Stimulated activated naive CD8-positive, alpha-beta T cell treated with anti-CD3 and anti-CD28 coated beads, Interleukin-15, amount 100 ng/mL, for 72 hours (primary cell): ENCODE measurements at regions not wholly inside any gene's neighbourhood (a gene's known extent, or its start where the extent isn't known, plus 50 kb on each side); places are given as distances from the start of the nearest gene placed in this dataset.

Experiments
- ATAC-seq: fragments of 150-1000 bp; cut with Tn5 transposase; 2 replicates; pipeline ENCODE4 v1.10.0; 2021; ENCODE audit warnings: mild to moderate bottlenecking, moderate library complexity
- DNase-seq, 2 donors: peaks; one replicate each; pipeline ENCODE4 v3.0.0; 2021 to 2022
- H3K27ac Mint-ChIP-seq, 2 donors: one replicate each; pipeline ENCODE4 v1.8.0; 2022; ENCODE audit warnings: mild to moderate bottlenecking in 2 of 2, mixed read lengths in 2 of 2, moderate library complexity in 2 of 2
- H3K27me3 Mint-ChIP-seq: one replicate; pipeline ENCODE4 v1.8.0; 2022; ENCODE audit warnings: mixed read lengths
- H3K4me1 Mint-ChIP-seq: one replicate; pipeline ENCODE4 v1.8.0; 2022; ENCODE audit warnings: mild to moderate bottlenecking, mixed read lengths
- H3K4me3 Mint-ChIP-seq, 2 donors: one replicate each; pipeline ENCODE4 v1.8.0; 2022; ENCODE audit warnings: mild to moderate bottlenecking in 2 of 2, mixed read lengths in 2 of 2, moderate library complexity in 1 of 2
- H3K9me3 Mint-ChIP-seq, 2 donors: one replicate each; pipeline ENCODE4 v1.8.0; 2022; ENCODE audit warnings: mixed read lengths in 2 of 2

- no peak overlapping the region for H3K27ac Mint-ChIP-seq
These were observed 228.3 kb downstream of the RNF152 start for GRCh38 chr18:61664419-61665084.

GRCh38 chr18:61662726-61663125 is 230.1 kb downstream of the RNF152 start:
- Mint-ChIP-seq H3K27me3 (peaks cover 7% of the 10 kb centered on the region), H3K4me1 (no peaks in the 10 kb centered on the region), H3K4me3 (no peak overlapping the region), H3K27ac (no peak overlapping the region), H3K9me3 (peaks cover 7 to 10% of the 10 kb centered on the region in 2 donors)
- no peak for DNase-seq
- no peak for ATAC-seq

More at GRCh38 chr18:61664419-61665084, 228.3 kb downstream of the RNF152 start:
- H3K9me3 Mint-ChIP-seq: peaks cover 7 to 9% of the 10 kb centered on the region in 2 donors
- ATAC-seq (no peak), DNase-seq (no peak)
- H3K4me3 Mint-ChIP-seq: no peak overlapping the region
- H3K27me3 Mint-ChIP-seq: peaks cover 14% of the 10 kb centered on the region
- H3K4me1 Mint-ChIP-seq: no peaks in the 10 kb centered on the region

GRCh38 chr18:61658431-61658830 is 234.4 kb downstream of the RNF152 start:
- H3K27me3 Mint-ChIP-seq: no peaks in the 10 kb centered on the region
- H3K4me3 Mint-ChIP-seq: no peak overlapping the region
- peaks cover 13 to 16% of the 10 kb centered on the region in 2 donors for H3K9me3 Mint-ChIP-seq
- H3K27ac Mint-ChIP-seq: no peak overlapping the region
- DNase-seq: no peak
- no peaks in the 10 kb centered on the region for H3K4me1 Mint-ChIP-seq
- ATAC-seq: no peak

GRCh38 chr18:61657066-61657732 is 235.6 kb downstream of the RNF152 start:
- Mint-ChIP-seq H3K27ac (no peak overlapping the region), H3K4me1 (no peaks in the 10 kb centered on the region), H3K27me3 (no peaks in the 10 kb centered on the region), H3K9me3 (peaks cover 7 to 10% of the 10 kb centered on the region in 2 donors), H3K4me3 (no peak overlapping the region)
- ATAC-seq (no peak), DNase-seq (no peak)

- ATAC-seq (no peak), DNase-seq (no peak)
- Mint-ChIP-seq H3K27me3 (no peaks in the 10 kb centered on the region), H3K9me3 (peaks cover 5 to 8% of the 10 kb centered on the region in 2 donors), H3K27ac (no peak overlapping the region), H3K4me1 (no peaks in the 10 kb centered on the region), H3K4me3 (no peak overlapping the region)
These were observed 237.2 kb downstream of the RNF152 start for GRCh38 chr18:61655630-61656029.

- no peaks in the 10 kb centered on the region for H3K4me1 Mint-ChIP-seq
- no peak for DNase-seq
- H3K4me3 Mint-ChIP-seq: no peak overlapping the region
- no peak for ATAC-seq
- H3K27ac Mint-ChIP-seq: no peak overlapping the region
- peaks cover 5 to 8% of the 10 kb centered on the region in 2 donors for H3K9me3 Mint-ChIP-seq
- peaks cover 4% of the 10 kb centered on the region for H3K27me3 Mint-ChIP-seq
These were observed 238.8 kb downstream of the RNF152 start for GRCh38 chr18:61653823-61654551.

- Mint-ChIP-seq H3K27ac (no peak overlapping the region), H3K27me3 (peaks cover 6% of the 10 kb centered on the region), H3K4me1 (no peaks in the 10 kb centered on the region), H3K9me3 (no peaks in the 10 kb centered on the region), H3K4me3 (no peak overlapping the region)
- ATAC-seq (no peak), DNase-seq (no peak)
These were observed 240.9 kb downstream of the RNF152 start for GRCh38 chr18:61651880-61652268.

GRCh38 chr18:61651145-61651879 is 241.5 kb downstream of the RNF152 start:
- ATAC-seq (no peak), DNase-seq (no peak)
- H3K27ac Mint-ChIP-seq: no peak overlapping the region
- no peaks in the 10 kb centered on the region for H3K9me3 Mint-ChIP-seq
- peaks cover 6% of the 10 kb centered on the region for H3K27me3 Mint-ChIP-seq
- no peak overlapping the region for H3K4me3 Mint-ChIP-seq
- H3K4me1 Mint-ChIP-seq: no peaks in the 10 kb centered on the region

- no peak overlapping the region for H3K27ac Mint-ChIP-seq
- peaks cover 10% of the 10 kb centered on the region for H3K4me1 Mint-ChIP-seq
- ATAC-seq (no peak), DNase-seq (no peak)
- no peak overlapping the region for H3K4me3 Mint-ChIP-seq
- H3K9me3 Mint-ChIP-seq: no peaks in the 10 kb centered on the region
- H3K27me3 Mint-ChIP-seq: peaks cover 3% of the 10 kb centered on the region
These were observed 248.7 kb downstream of the RNF152 start for GRCh38 chr18:61643884-61644647.

GRCh38 chr18:61639886-61640285 is 252.9 kb downstream of the RNF152 start:
- Mint-ChIP-seq H3K9me3 (no peaks in the 10 kb centered on the region), H3K4me1 (peaks cover 10% of the 10 kb centered on the region), H3K4me3 (no peak overlapping the region), H3K27ac (no peak overlapping the region), H3K27me3 (peaks cover 10% of the 10 kb centered on the region)
- ATAC-seq (no peak), DNase-seq (no peak)

GRCh38 chr18:61637905-61638595 is 254.8 kb downstream of the RNF152 start:
- no peaks in the 10 kb centered on the region for H3K4me1 Mint-ChIP-seq
- H3K27ac Mint-ChIP-seq: peak overlapping the region in 1 of 2 donors; percentile 50
- H3K27me3 Mint-ChIP-seq: peaks cover 15% of the 10 kb centered on the region
- H3K9me3 Mint-ChIP-seq: no peaks in the 10 kb centered on the region
- no peak for DNase-seq
- H3K4me3 Mint-ChIP-seq: no peak overlapping the region
- no peak for ATAC-seq

GRCh38 chr18:61637319-61637718 is 255.5 kb downstream of the RNF152 start:
- H3K27me3 Mint-ChIP-seq: peaks cover 21% of the 10 kb centered on the region
- DNase-seq: no peak
- H3K9me3 Mint-ChIP-seq: no peaks in the 10 kb centered on the region

GRCh38 chr18:61635901-61636528 is 256.8 kb downstream of the RNF152 start:
- H3K27ac Mint-ChIP-seq: peak overlapping the region; percentile 0 to 75

More at GRCh38 chr18:61637319-61637718, 255.5 kb downstream of the RNF152 start:
- no peaks in the 10 kb centered on the region for H3K4me1 Mint-ChIP-seq
- no peak overlapping the region for H3K27ac Mint-ChIP-seq
- no peak for ATAC-seq
- H3K4me3 Mint-ChIP-seq: no peak overlapping the region

GRCh38 chr18:61628085-61628484 is 264.7 kb downstream of the RNF152 start:
- Mint-ChIP-seq H3K27ac (peak overlapping the region in 1 of 2 donors; percentile 1), H3K27me3 (peaks cover 17% of the 10 kb centered on the region), H3K4me3 (no peak overlapping the region), H3K9me3 (no peaks in the 10 kb centered on the region), H3K4me1 (no peaks in the 10 kb centered on the region)
- no peak for DNase-seq
- no peak for ATAC-seq

More at GRCh38 chr18:61635901-61636528, 256.8 kb downstream of the RNF152 start:
- peak; percentile 40 to 43 for DNase-seq
- H3K4me3 Mint-ChIP-seq: no peak overlapping the region
- no peaks in the 10 kb centered on the region for H3K4me1 Mint-ChIP-seq
- no peaks in the 10 kb centered on the region for H3K9me3 Mint-ChIP-seq
- peak; percentile 60 for ATAC-seq
- H3K27me3 Mint-ChIP-seq: peaks cover 23% of the 10 kb centered on the region
